HepG2 (cell line): ENCODE measurements at regions not wholly inside any gene's neighbourhood (a gene's known extent, or its start where the extent isn't known, plus 50 kb on each side); places are given as distances from the start of the nearest gene placed in this dataset.

Source experiments
- ATAC-seq: fragments of 200-7000 bp; cut with Tn5 transposase; 3 replicates; pipeline ENCODE4 v1.9.1; 2020; ENCODE audit warnings: mild to moderate bottlenecking, moderate library complexity
- BruUV-seq: library from RNA; stranded (reverse); fragments of 400-500 nt; replicated peaks from 2 replicates; lab custom pipeline; 2021; lab: Mats Ljungman, UMichigan
- CTCF ChIA-PET: fragments of 300-600 bp; formaldehyde crosslinking; extraction: SDS; loops from one replicate; lab custom pipeline; 2021; ENCODE audit warnings: low total read pairs, inconsistent platforms, low intra/inter-chr PET ratio; lab: Yijun Ruan, JAX
- POLR2A ChIA-PET: fragments of 350-600 bp; sonication (Branson Sonifier 250); formaldehyde crosslinking; loops from one replicate; lab custom pipeline; 2020; ENCODE audit warnings: antibody characterized with exemption, inconsistent platforms; lab: Yijun Ruan, JAX
- DNase-seq: peaks from one replicate; pipeline ENCODE4 v3.0.0-alpha.2; 2015; ENCODE audit warnings: low spot score
- FAIRE-seq: peaks from 3 replicates; lab custom pipeline; 2011; peaks lifted over from hg19 to GRCh38; lab: Jason Lieb, UNC
- H2AFZ ChIP-seq: one replicate; pipeline ENCODE4 v1.6.1; 2011; ENCODE audit warnings: low read length, inconsistent platforms
- H3K27ac ChIP-seq: fragments of 300-600 bp; 3 replicates; pipeline ENCODE4 v1.8.0; 2011; ENCODE audit warnings: mixed run types, mild to moderate bottlenecking, mixed read lengths, low read length, inconsistent platforms; ENCODE audit not compliant: insufficient read depth; ENCODE audit errors: extremely low read length
- H3K27me3 ChIP-seq, 2 experiments: fragments of 200-600 bp in 1 of 2; 2 replicates in 1 of 2; 3 replicates in 1 of 2; pipeline versions ENCODE4 v1.6.0 to v1.8.0; 2011; ENCODE audit warnings: low read length in 2 of 2, mild to moderate bottlenecking in 2 of 2, moderate library complexity in 2 of 2, inconsistent platforms in 1 of 2; ENCODE audit not compliant: insufficient read depth in 2 of 2, control insufficient read depth in 1 of 2
- H3K36me3 ChIP-seq, 2 experiments: fragments of 200-600 bp in 1 of 2; replicated peaks in 1 of 2; 2 replicates in 1 of 2; 3 replicates in 1 of 2; pipeline versions ENCODE4 v1.5.1 to v1.8.0; 2011; ENCODE audit warnings: low read length in 2 of 2, inconsistent platforms in 1 of 2; ENCODE audit not compliant: insufficient read depth in 2 of 2, control insufficient read depth in 1 of 2
- H3K4me1 ChIP-seq: 2 replicates; pipeline ENCODE4 v1.5.1; 2012; ENCODE audit warnings: low read length, inconsistent platforms; ENCODE audit not compliant: insufficient read depth
- H3K4me2 ChIP-seq: 2 replicates; pipeline ENCODE4 v1.6.0; 2011; ENCODE audit warnings: low read depth, low read length, inconsistent platforms
- H3K4me3 ChIP-seq, 3 experiments: fragments of 200-600 bp in 1 of 3; sonication (generic), shearing (Covaris generic) in 1 of 3; replicated peaks in 1 of 3; 2 replicates each; pipeline ENCODE4 v1.5.1; 2011 to 2016; ENCODE audit warnings: low read length in 3 of 3, inconsistent platforms in 2 of 3, low read depth in 2 of 3, mild to moderate bottlenecking in 2 of 3, control low read depth in 1 of 3, mixed read lengths in 1 of 3; ENCODE audit not compliant: insufficient read depth in 1 of 3
- H3K79me2 ChIP-seq: one replicate; pipeline ENCODE4 v1.6.1; 2011; ENCODE audit warnings: low read length, inconsistent platforms; ENCODE audit not compliant: insufficient read depth
- H3K9ac ChIP-seq: 2 replicates; pipeline ENCODE4 v1.6.0; 2011; ENCODE audit warnings: mild to moderate bottlenecking, low read depth, low read length, inconsistent platforms; ENCODE audit not compliant: insufficient read depth
- H3K9me3 ChIP-seq: 2 replicates; pipeline ENCODE4 v1.5.1; 2012; ENCODE audit warnings: mild to moderate bottlenecking, low read length
- H4K20me1 ChIP-seq: 2 replicates; pipeline ENCODE4 v1.6.0; 2011; ENCODE audit warnings: inconsistent platforms, mild to moderate bottlenecking, low read length, moderate library complexity; ENCODE audit not compliant: insufficient read depth
- BRD4 ChIP-seq: sonication (generic); formaldehyde crosslinking; IDR thresholded peaks from 2 replicates; pipeline ENCODE4 v1.4.0; 2020; ENCODE audit warnings: missing genetic modification reagents
- CREB1 ChIP-seq, 2 experiments: fragments of 450-650 bp in 1 of 2; IDR thresholded peaks; 2 replicates each; pipeline ENCODE4 v1.6.1; 2016 to 2017; ENCODE audit warnings: control low read depth in 1 of 2, mild to moderate bottlenecking in 1 of 2, missing compliant biosample characterization in 1 of 2, missing genetic modification characterization in 1 of 2
- HIC2 ChIP-seq: sonication (generic); formaldehyde crosslinking; IDR thresholded peaks from 2 replicates; pipeline ENCODE4 v1.9.0; 2022; ENCODE audit warnings: low read depth, missing genetic modification reagents
- KDM2A ChIP-seq: sonication (generic); formaldehyde crosslinking; IDR thresholded peaks from 2 replicates; pipeline ENCODE4 v1.4.0; 2020; ENCODE audit warnings: low read depth, missing genetic modification reagents, borderline replicate concordance
- KLF15 ChIP-seq: sonication (generic); formaldehyde crosslinking; IDR thresholded peaks from 2 replicates; pipeline ENCODE4 v1.8.1; 2023; ENCODE audit warnings: borderline replicate concordance, mild to moderate bottlenecking, inconsistent platforms, missing genetic modification reagents, mixed read lengths
- NCOA1 ChIP-seq: sonication (generic); formaldehyde crosslinking; IDR thresholded peaks from 2 replicates; pipeline ENCODE4 v1.9.0; 2021; ENCODE audit warnings: missing genetic modification reagents
- PATZ1 ChIP-seq: sonication (generic); formaldehyde crosslinking; IDR thresholded peaks from 2 replicates; pipeline ENCODE4 v1.4.0; 2020; ENCODE audit warnings: missing genetic modification reagents
- PITX1 ChIP-seq: sonication (generic); formaldehyde crosslinking; IDR thresholded peaks from 2 replicates; pipeline ENCODE4 v1.5.1; 2020; ENCODE audit warnings: mild to moderate bottlenecking, missing genetic modification reagents
- RCOR2 ChIP-seq: IDR thresholded peaks from 2 replicates; pipeline ENCODE4 v1.6.1; 2016; ENCODE audit warnings: missing biosample characterization, missing genetic modification reagents
- RNF2 ChIP-seq: fragments of 450-650 bp; conservative IDR thresholded peaks from 2 replicates; pipeline ENCODE4 v1.6.1; 2016; ENCODE audit warnings: low read depth
- SP2 ChIP-seq: sonication (generic); formaldehyde crosslinking; IDR thresholded peaks from 2 replicates; pipeline ENCODE4 v1.5.1; 2020; ENCODE audit warnings: mild to moderate bottlenecking, missing genetic modification reagents
- ZHX1 ChIP-seq: sonication (generic); formaldehyde crosslinking; IDR thresholded peaks from 2 replicates; pipeline ENCODE4 v1.8.1; 2022; ENCODE audit warnings: low read depth, mild to moderate bottlenecking, missing genetic modification reagents
- ZNF34 ChIP-seq: sonication (generic); formaldehyde crosslinking; IDR thresholded peaks from 2 replicates; pipeline ENCODE4 v1.4.0; 2020; ENCODE audit warnings: mild to moderate bottlenecking, missing genetic modification reagents, borderline replicate concordance
- ZSCAN21 ChIP-seq: sonication (generic); formaldehyde crosslinking; IDR thresholded peaks from 2 replicates; pipeline ENCODE4 v1.8.0; 2022; ENCODE audit warnings: mild to moderate bottlenecking, missing genetic modification reagents, moderate library complexity, borderline replicate concordance
- ZSCAN30 ChIP-seq: sonication (generic); formaldehyde crosslinking; IDR thresholded peaks from 2 replicates; pipeline ENCODE4 v1.5.0; 2020; ENCODE audit warnings: mild to moderate bottlenecking, missing genetic modification reagents
- WGBS: methylation state at CpG from one replicate; pipeline ENCODE4 v1.1.6; 2017; ENCODE audit warnings: low lambda C conversion rate; 5-methylcytosine and 5-hydroxymethylcytosine counted together
- in situ Hi-C: cut with HindIII; loops from 2 replicates; pipeline ENCODE4 v1.10.0; 2017; ENCODE audit warnings: low pct_unique_long_range_greater_than_20kb; ENCODE audit not compliant: extremely low pct_ligation_motif_present
- intact Hi-C: fragments of 100-400 bp; cut with micrococcal nuclease; formaldehyde crosslinking; loops from one replicate; pipeline ENCODE4 v1.10.0; 2022; ENCODE audit not compliant: unreplicated experiment

- TF ChIP-seq HIC2 (CRISPR knock-in tag), result no peak
Measured at GRCh38 chr10:124252097-124252715, 158.8 kb upstream of the CHST15 start (continued).

GRCh38 chr10:124251317-124252065 lies 158.1 kb upstream of the CHST15 start:
- Histone ChIP-seq H3K9me3 (no peaks in the 10 kb centered on the region), H2AFZ (no peak overlapping the region), H3K79me2 (no peaks in the 10 kb centered on the region), H3K4me2 (no peak overlapping the region), H3K36me3 (no peaks in the 10 kb centered on the region), H3K4me1 (peaks cover 8% of the 10 kb centered on the region; the same call in 1 of the 2 replicates), H3K4me3 (no peak overlapping the region), H3K9ac (no peak overlapping the region), H3K27ac (no peak overlapping the region), H4K20me1 (no peaks in the 10 kb centered on the region), H3K27me3 (peaks cover 1 to 28% of the 10 kb centered on the region in 2 experiments; a peak in 3 of 5 replicates)
- no peak for DNase-seq
- POLR2A ChIA-PET, result no interaction called here
- no peak for ATAC-seq
- FAIRE-seq, result no peak
- no TSS peak for BruUV-seq
- intact Hi-C loops, result loop anchor here (10.0 kb wide), 1 partner anchor 257 kb away; no protein-coding TSS in a partner anchor
- in situ Hi-C loops, result loop anchor here (25.0 kb wide), 1 partner anchor 264 kb away; no protein-coding TSS in a partner anchor
- WGBS, result 26% methylated on average over 4 of the region's 4 CpGs
- CTCF ChIA-PET, result no interaction called here
- TF ChIP-seq NCOA1 (CRISPR knock-in tag) (no peak), KDM2A (CRISPR knock-in tag) (no peak), ZHX1 (CRISPR knock-in tag) (no peak), KLF15 (CRISPR knock-in tag) (no peak), PATZ1 (CRISPR knock-in tag) (no peak), SP2 (CRISPR knock-in tag) (no peak), RCOR2 (no peak), BRD4 (no peak), RNF2 (no peak), ZSCAN21 (no peak), PITX1 (CRISPR knock-in tag) (no peak), ZSCAN30 (CRISPR knock-in tag) (no peak), ZNF34 (CRISPR knock-in tag) (no peak), CREB1 (IDR thresholded peaks at IDR 0.05) (no peak), CREB1 (CRISPR knock-in tag; IDR thresholded peaks at IDR 0.05) (no peak)
